HUES6 (cell line): ENCODE measurements at regions not wholly inside any gene's neighbourhood (a gene's known extent, or its start where the extent isn't known, plus 50 kb on each side); places are given as distances from the start of the nearest gene placed in this dataset.

Experiments used
- H3K27ac ChIP-seq: 2 replicates; pipeline ENCODE4 v1.7.0; 2013; ENCODE audit warnings: low read depth, mild to moderate bottlenecking, low read length, inconsistent platforms
- H3K27me3 ChIP-seq: 2 replicates; pipeline ENCODE4 v1.6.1; 2013; ENCODE audit warnings: low read length; ENCODE audit not compliant: control insufficient read depth, insufficient read depth
- H3K36me3 ChIP-seq: 2 replicates; pipeline ENCODE4 v1.6.1; 2013; ENCODE audit warnings: low read length; ENCODE audit not compliant: control insufficient read depth, insufficient read depth
- H3K4me1 ChIP-seq: 2 replicates; pipeline ENCODE4 v1.6.1; 2013; ENCODE audit warnings: low read length; ENCODE audit not compliant: control insufficient read depth, insufficient read depth
- H3K4me3 ChIP-seq: 2 replicates; pipeline ENCODE4 v1.5.1; 2013; ENCODE audit warnings: low read depth, low read length
- H3K9ac ChIP-seq: one replicate; pipeline ENCODE4 v1.6.1; 2013; ENCODE audit warnings: mild to moderate bottlenecking, low read length
- H3K9me3 ChIP-seq: 2 replicates; pipeline ENCODE4 v1.6.1; 2013; ENCODE audit warnings: low read depth, low read length; ENCODE audit not compliant: control insufficient read depth, insufficient read depth

- no peak overlapping the region for H3K9ac ChIP-seq
- H3K27me3 ChIP-seq, result no peaks in the 10 kb centered on the region
- H3K4me3 ChIP-seq, result no peak overlapping the region
- H3K9me3 ChIP-seq, result peaks cover 17% of the 10 kb centered on the region
- peak overlapping the region; percentile 18; the same call in 1 of the 2 replicates for H3K27ac ChIP-seq
- H3K4me1 ChIP-seq, result no peaks in the 10 kb centered on the region; the same call in 1 of the 2 replicates
- no peaks in the 10 kb centered on the region for H3K36me3 ChIP-seq
Observed at GRCh38 chr3:147887797-147888196, 478.6 kb downstream of the ZIC1 start.

GRCh38 chr3:147890114-147890513 lies 480.9 kb downstream of the ZIC1 start:
- Histone ChIP-seq H3K9ac (no peak overlapping the region), H3K4me1 (no peaks in the 10 kb centered on the region; the same call in 1 of the 2 replicates), H3K36me3 (no peaks in the 10 kb centered on the region), H3K4me3 (no peak overlapping the region), H3K27me3 (no peaks in the 10 kb centered on the region), H3K27ac (no peak overlapping the region), H3K9me3 (0 out of 2 replicates have a peak, but pooled peaks cover 3% of the 10 kb centered on the region)

DNA sequence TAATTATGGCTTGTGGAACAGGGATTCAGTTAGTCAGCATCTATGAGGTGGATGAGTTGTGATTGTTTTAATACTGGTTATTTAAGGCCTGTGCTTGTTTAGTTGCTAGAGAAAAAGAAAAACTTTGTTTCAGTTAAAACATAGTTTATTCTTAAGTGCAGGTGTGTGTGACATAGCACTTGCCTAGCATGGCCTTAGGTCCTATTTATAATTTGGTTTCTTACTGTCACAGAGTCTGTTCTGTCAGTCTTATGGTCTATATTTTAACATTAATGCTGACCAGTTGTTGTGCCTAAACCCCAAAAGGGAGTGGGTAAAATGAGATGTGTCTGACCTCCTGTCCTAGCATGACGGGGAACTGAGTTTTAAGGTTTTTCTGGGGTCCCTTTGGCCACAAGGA lies 486.3 kb downstream of the ZIC1 start:
- no peaks in the 10 kb centered on the region for H3K4me1 ChIP-seq
- H3K9ac ChIP-seq, result no peak overlapping the region
- no peaks in the 10 kb centered on the region for H3K36me3 ChIP-seq
- H3K9me3 ChIP-seq, result 0 out of 2 replicates have a peak, but pooled peaks cover under 1% of the 10 kb centered on the region
- no peak overlapping the region for H3K27ac ChIP-seq
- H3K27me3 ChIP-seq, result no peaks in the 10 kb centered on the region
- no peak overlapping the region for H3K4me3 ChIP-seq

- no peak overlapping the region for H3K9ac ChIP-seq
- H3K4me3 ChIP-seq, result no peak overlapping the region
- H3K9me3 ChIP-seq, result peaks cover 7% of the 10 kb centered on the region; the same call in 1 of the 2 replicates
- no peak overlapping the region for H3K27ac ChIP-seq
- H3K36me3 ChIP-seq, result no peaks in the 10 kb centered on the region
- peaks cover 7% of the 10 kb centered on the region; the same call in 1 of the 2 replicates for H3K4me1 ChIP-seq
- no peaks in the 10 kb centered on the region for H3K27me3 ChIP-seq
Observed at GRCh38 chr3:147900851-147901250, 491.7 kb downstream of the ZIC1 start.

- H3K27ac ChIP-seq, result no peak overlapping the region
- H3K9ac ChIP-seq, result no peak overlapping the region
- peaks cover 7% of the 10 kb centered on the region; the same call in 1 of the 2 replicates for H3K9me3 ChIP-seq
- H3K4me1 ChIP-seq, result peaks cover 7% of the 10 kb centered on the region; the same call in 1 of the 2 replicates
- no peaks in the 10 kb centered on the region for H3K36me3 ChIP-seq
- H3K4me3 ChIP-seq, result no peak overlapping the region
- H3K27me3 ChIP-seq, result no peaks in the 10 kb centered on the region
Observed at GRCh38 chr3:147903026-147903425, 493.9 kb downstream of the ZIC1 start.

DNA sequence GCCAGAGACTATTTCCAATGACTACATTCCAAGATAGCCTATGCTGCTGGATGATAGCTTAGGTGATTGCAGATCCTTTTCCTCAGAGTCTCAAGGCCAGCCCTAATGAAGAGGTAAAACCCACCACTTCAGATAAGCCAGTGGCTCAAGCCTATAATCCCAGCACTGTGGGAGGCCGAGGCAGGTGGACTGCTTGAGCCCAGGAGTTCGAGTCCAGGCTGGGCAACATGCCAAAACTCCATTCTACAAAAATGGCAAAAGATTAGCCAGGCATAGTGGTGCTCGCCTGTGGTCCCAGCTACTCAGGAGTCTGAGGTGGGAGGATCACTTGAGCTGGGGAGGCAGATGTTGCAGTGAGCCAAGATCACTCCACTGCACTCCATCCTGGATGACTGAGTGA lies 495.3 kb downstream of the ZIC1 start:
- no peaks in the 10 kb centered on the region for H3K27me3 ChIP-seq
- H3K4me3 ChIP-seq, result no peak overlapping the region
- H3K36me3 ChIP-seq, result no peaks in the 10 kb centered on the region

DNA sequence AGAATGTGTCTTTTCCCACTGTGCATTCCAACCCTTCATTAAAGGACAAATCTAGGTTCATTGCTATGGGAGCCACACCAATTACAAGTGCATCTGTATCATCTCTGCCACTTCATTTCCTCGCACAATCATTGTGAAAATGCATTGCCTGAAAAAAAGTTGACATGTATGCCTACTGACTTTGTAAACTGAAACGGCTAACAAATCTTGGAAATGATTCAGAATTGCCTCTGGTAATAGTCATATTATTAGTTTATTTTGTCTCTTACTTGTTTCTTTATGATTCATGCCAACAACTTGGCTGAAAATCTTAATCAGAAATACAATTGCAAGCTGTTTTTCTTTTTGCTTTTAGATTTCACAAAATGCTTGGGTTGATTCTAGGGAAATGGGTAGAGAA lies 497.1 kb downstream of the ZIC1 start:
- H3K27me3 ChIP-seq, result no peaks in the 10 kb centered on the region
- no peak overlapping the region for H3K9ac ChIP-seq
- no peaks in the 10 kb centered on the region for H3K36me3 ChIP-seq

More for the DNA sequence above, 495.3 kb downstream of the ZIC1 start:
- no peak overlapping the region for H3K9ac ChIP-seq
- peaks cover 7% of the 10 kb centered on the region; the same call in 1 of the 2 replicates for H3K9me3 ChIP-seq
- H3K27ac ChIP-seq, result no peak overlapping the region
- H3K4me1 ChIP-seq, result peaks cover 7% of the 10 kb centered on the region; the same call in 1 of the 2 replicates

GRCh38 chr3:147914532-147914931 lies 505.4 kb downstream of the ZIC1 start:
- H3K4me3 ChIP-seq, result no peak overlapping the region
- H3K36me3 ChIP-seq, result no peaks in the 10 kb centered on the region
- H3K9me3 ChIP-seq, result peaks cover 6% of the 10 kb centered on the region; the same call in 1 of the 2 replicates
- H3K4me1 ChIP-seq, result no peaks in the 10 kb centered on the region
- H3K27ac ChIP-seq, result no peak overlapping the region
- no peak overlapping the region for H3K9ac ChIP-seq
- H3K27me3 ChIP-seq, result no peaks in the 10 kb centered on the region

More for the DNA sequence above, 497.1 kb downstream of the ZIC1 start:
- Histone ChIP-seq H3K4me3 (no peak overlapping the region), H3K4me1 (peaks cover 7% of the 10 kb centered on the region; the same call in 1 of the 2 replicates), H3K27ac (no peak overlapping the region), H3K9me3 (peaks cover 3% of the 10 kb centered on the region; the same call in 1 of the 2 replicates)

- Histone ChIP-seq H3K9me3 (peaks cover 6% of the 10 kb centered on the region; the same call in 1 of the 2 replicates), H3K27me3 (no peaks in the 10 kb centered on the region), H3K9ac (no peak overlapping the region), H3K27ac (no peak overlapping the region), H3K36me3 (no peaks in the 10 kb centered on the region), H3K4me1 (no peaks in the 10 kb centered on the region), H3K4me3 (no peak overlapping the region)
Observed at GRCh38 chr3:147915057-147915456, 505.9 kb downstream of the ZIC1 start.

GRCh38 chr3:147919496-147919895 lies 510.3 kb downstream of the ZIC1 start:
- no peak overlapping the region for H3K9ac ChIP-seq
- H3K27ac ChIP-seq, result no peak overlapping the region
- no peaks in the 10 kb centered on the region for H3K4me1 ChIP-seq
- H3K9me3 ChIP-seq, result no peaks in the 10 kb centered on the region
- H3K27me3 ChIP-seq, result no peaks in the 10 kb centered on the region
- H3K4me3 ChIP-seq, result no peak overlapping the region
- no peaks in the 10 kb centered on the region for H3K36me3 ChIP-seq

DNA sequence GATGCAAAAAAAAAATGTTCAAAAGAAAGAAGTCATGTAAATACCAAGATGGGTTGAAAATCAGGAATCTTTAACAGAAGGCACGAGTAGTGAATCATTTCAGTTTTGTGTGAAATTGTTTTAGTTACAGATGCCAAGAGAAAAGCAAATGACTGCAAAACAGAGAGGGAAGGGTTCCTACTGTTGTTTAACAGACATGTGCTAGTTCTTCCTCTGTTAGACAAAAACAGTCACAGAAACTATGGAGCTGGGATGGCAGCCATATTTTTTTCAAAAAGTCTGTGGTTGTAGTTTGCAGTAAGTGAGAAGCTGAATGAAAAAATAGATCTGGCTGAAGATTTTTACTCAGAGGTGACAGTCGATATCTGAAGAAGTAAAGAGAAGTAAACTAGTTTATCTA lies 511.9 kb downstream of the ZIC1 start:
- no peak overlapping the region for H3K4me3 ChIP-seq
- H3K4me1 ChIP-seq, result no peaks in the 10 kb centered on the region
- H3K27ac ChIP-seq, result no peak overlapping the region
- H3K9me3 ChIP-seq, result no peaks in the 10 kb centered on the region
- H3K27me3 ChIP-seq, result no peaks in the 10 kb centered on the region
- no peak overlapping the region for H3K9ac ChIP-seq
- no peaks in the 10 kb centered on the region for H3K36me3 ChIP-seq
